MM.1S (cell line): ENCODE measurements at regions not wholly inside any gene's neighbourhood (a gene's known extent, or its start where the extent isn't known, plus 50 kb on each side); places are given as distances from the start of the nearest gene placed in this dataset.

ENCODE experiments used
- DNase-seq: peaks from one replicate; pipeline ENCODE4 v3.0.0-alpha.2; 2015
- H2AFZ ChIP-seq: fragments of 300-600 bp; sonication (generic); 2 replicates; pipeline ENCODE4 v1.6.0; 2016; ENCODE audit warnings: antibody characterized with exemption, low read length
- H3F3A ChIP-seq: fragments of 300-600 bp; sonication (generic); 2 replicates; pipeline ENCODE4 v1.6.1; 2016; ENCODE audit warnings: mild to moderate bottlenecking, antibody characterized with exemption, low read length, moderate library complexity, mixed read lengths; ENCODE audit not compliant: insufficient read depth
- H3K27ac ChIP-seq: fragments of 300-600 bp; sonication (generic); 2 replicates; pipeline ENCODE4 v1.5.1; 2016; ENCODE audit warnings: mild to moderate bottlenecking, low read length
- H3K27me3 ChIP-seq: fragments of 300-600 bp; sonication (generic); replicated peaks from 2 replicates; pipeline ENCODE4 v1.6.0; 2016; ENCODE audit warnings: low read length; ENCODE audit not compliant: insufficient read depth
- H3K36me3 ChIP-seq: fragments of 300-600 bp; sonication (generic); replicated peaks from 2 replicates; pipeline ENCODE4 v1.6.1; 2016; ENCODE audit warnings: mild to moderate bottlenecking, low read length, mixed read lengths; ENCODE audit not compliant: insufficient read depth
- H3K4me1 ChIP-seq: fragments of 300-600 bp; sonication (generic); 2 replicates; pipeline ENCODE4 v1.6.1; 2016; ENCODE audit warnings: low read length, mixed read lengths
- H3K4me2 ChIP-seq: fragments of 300-600 bp; sonication (generic); 2 replicates; pipeline ENCODE4 v1.6.0; 2016; ENCODE audit warnings: low read depth, low read length
- H3K4me3 ChIP-seq: fragments of 300-600 bp; sonication (generic); 2 replicates; pipeline ENCODE4 v1.5.1; 2016; ENCODE audit warnings: low read length, mixed read lengths
- H3K79me2 ChIP-seq: fragments of 300-600 bp; sonication (generic); 2 replicates; pipeline ENCODE4 v1.6.1; 2016; ENCODE audit warnings: mixed run types, low read length, mixed read lengths
- H3K9ac ChIP-seq: fragments of 300-600 bp; sonication (generic); 2 replicates; pipeline ENCODE4 v1.6.1; 2016; ENCODE audit warnings: low read length, mixed read lengths
- H3K9me2 ChIP-seq: fragments of 300-600 bp; sonication (generic); replicated peaks from 2 replicates; pipeline ENCODE4 v1.6.1; 2016; ENCODE audit warnings: mild to moderate bottlenecking, low read length, mixed read lengths; ENCODE audit not compliant: insufficient read depth
- H3K9me3 ChIP-seq: fragments of 300-600 bp; sonication (generic); replicated peaks from 2 replicates; pipeline ENCODE4 v1.6.1; 2016; ENCODE audit warnings: mild to moderate bottlenecking, low read length, mixed read lengths; ENCODE audit not compliant: insufficient read depth
- H4K20me1 ChIP-seq: fragments of 300-600 bp; sonication (generic); 2 replicates; pipeline ENCODE4 v1.6.1; 2016; ENCODE audit warnings: mild to moderate bottlenecking, low read length, moderate library complexity, mixed read lengths; ENCODE audit not compliant: insufficient read depth
- EZH2 ChIP-seq: fragments of 300-600 bp; sonication (generic); optimal IDR thresholded peaks from 2 replicates; pipeline ENCODE3; 2017; ENCODE audit warnings: low read depth, mild to moderate bottlenecking, antibody characterized with exemption, low read length, mixed read lengths
- EZH2phosphoT487 ChIP-seq: fragments of 300-600 bp; sonication (generic); IDR thresholded peaks from 2 replicates; pipeline ENCODE4 v1.6.1; 2018; ENCODE audit warnings: antibody characterized with exemption, low read length
- TF ChIP-seq, protein P1 (sequence below): fragments of 300-600 bp; sonication (generic); IDR thresholded peaks from 2 replicates; pipeline ENCODE4 v1.5.1; 2016; ENCODE audit warnings: antibody characterized with exemption, low read length, mixed read lengths

DNA sequence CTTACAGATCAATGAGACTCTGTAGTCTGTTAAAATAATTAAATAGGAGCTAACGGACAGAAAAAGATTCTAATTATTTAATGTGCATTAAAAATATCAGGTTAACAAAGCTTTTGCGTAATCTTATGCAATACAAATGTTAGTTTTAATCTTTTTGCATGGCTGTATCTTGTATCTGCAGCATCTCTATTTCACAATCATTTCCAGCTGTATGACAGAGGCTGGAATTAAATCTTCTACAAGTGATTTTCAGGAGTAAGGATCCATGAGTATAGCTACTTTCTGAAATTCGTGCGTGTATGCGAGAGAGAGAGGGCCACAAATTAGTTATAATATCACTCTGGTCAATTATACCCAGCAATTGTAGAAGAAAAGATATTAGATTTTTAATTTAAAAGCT, 1446.8 kb downstream of the NCAM2 start:
- Histone ChIP-seq H3K9me3 (no peaks in the 10 kb centered on the region), H3K9me2 (no peaks in the 10 kb centered on the region), H3F3A (no peaks in the 10 kb centered on the region), H3K4me1 (no peaks in the 10 kb centered on the region), H3K9ac (no peak overlapping the region), H3K27me3 (no peaks in the 10 kb centered on the region), H2AFZ (no peak overlapping the region), H3K4me2 (no peak overlapping the region), H3K79me2 (no peaks in the 10 kb centered on the region), H3K36me3 (no peaks in the 10 kb centered on the region), H3K4me3 (no peak overlapping the region), H4K20me1 (no peaks in the 10 kb centered on the region), H3K27ac (no peak overlapping the region)
- TF ChIP-seq, protein P1, sequence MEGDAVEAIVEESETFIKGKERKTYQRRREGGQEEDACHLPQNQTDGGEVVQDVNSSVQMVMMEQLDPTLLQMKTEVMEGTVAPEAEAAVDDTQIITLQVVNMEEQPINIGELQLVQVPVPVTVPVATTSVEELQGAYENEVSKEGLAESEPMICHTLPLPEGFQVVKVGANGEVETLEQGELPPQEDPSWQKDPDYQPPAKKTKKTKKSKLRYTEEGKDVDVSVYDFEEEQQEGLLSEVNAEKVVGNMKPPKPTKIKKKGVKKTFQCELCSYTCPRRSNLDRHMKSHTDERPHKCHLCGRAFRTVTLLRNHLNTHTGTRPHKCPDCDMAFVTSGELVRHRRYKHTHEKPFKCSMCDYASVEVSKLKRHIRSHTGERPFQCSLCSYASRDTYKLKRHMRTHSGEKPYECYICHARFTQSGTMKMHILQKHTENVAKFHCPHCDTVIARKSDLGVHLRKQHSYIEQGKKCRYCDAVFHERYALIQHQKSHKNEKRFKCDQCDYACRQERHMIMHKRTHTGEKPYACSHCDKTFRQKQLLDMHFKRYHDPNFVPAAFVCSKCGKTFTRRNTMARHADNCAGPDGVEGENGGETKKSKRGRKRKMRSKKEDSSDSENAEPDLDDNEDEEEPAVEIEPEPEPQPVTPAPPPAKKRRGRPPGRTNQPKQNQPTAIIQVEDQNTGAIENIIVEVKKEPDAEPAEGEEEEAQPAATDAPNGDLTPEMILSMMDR: no peak
- no peak for TF ChIP-seq EZH2
- DNase-seq: no peak

DNA sequence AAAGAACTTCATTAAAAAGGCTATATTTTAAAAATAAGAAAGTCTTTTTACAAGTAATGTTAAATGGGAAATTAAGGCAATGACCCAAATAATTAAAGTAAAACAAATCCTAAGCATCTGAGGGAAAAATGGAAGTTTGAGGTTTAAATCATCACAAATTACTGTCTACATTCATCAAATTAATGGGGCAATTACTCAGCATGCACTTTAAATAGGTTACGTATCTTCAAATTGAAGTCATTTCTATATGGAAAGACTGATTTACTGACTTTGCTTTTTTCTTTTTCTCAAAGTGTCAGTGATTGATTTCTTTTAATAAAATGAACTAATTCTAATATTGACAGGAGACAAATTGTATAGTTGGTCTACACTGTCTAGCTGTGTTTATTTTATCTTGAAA, 1452.3 kb downstream of the NCAM2 start:
- Histone ChIP-seq H3K4me1 (no peaks in the 10 kb centered on the region), H4K20me1 (no peaks in the 10 kb centered on the region), H3K4me2 (no peak overlapping the region), H3F3A (no peaks in the 10 kb centered on the region), H3K27ac (no peak overlapping the region), H3K79me2 (no peaks in the 10 kb centered on the region), H3K9me3 (no peaks in the 10 kb centered on the region), H3K9me2 (no peaks in the 10 kb centered on the region), H3K27me3 (no peaks in the 10 kb centered on the region), H2AFZ (no peak overlapping the region), H3K36me3 (no peaks in the 10 kb centered on the region), H3K4me3 (no peak overlapping the region), H3K9ac (no peak overlapping the region)
- TF ChIP-seq EZH2 (no peak), EZH2phosphoT487 (no peak)
- TF ChIP-seq, protein P1: no peak
- no peak for DNase-seq

DNA sequence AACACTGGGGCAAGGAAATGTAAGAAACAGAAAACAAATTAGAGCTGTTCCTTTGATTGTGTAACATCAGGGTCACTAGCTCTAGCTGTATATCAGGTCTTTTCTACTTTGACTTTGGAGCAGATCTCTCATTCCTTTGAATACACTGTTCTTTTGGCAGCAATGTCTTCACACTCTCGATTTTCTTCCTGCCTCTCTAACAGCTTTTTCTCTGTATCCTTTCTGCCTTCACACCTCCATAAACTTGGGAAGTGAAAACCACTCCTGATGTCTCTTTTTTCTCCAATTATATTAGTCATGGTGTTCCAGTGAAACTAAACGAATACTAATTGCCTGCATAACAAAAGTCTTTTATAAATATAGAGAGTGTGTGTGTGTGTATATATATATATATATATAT, 1458.0 kb downstream of the NCAM2 start:
- H3K79me2 ChIP-seq: no peaks in the 10 kb centered on the region
- H3K36me3 ChIP-seq: no peaks in the 10 kb centered on the region
- DNase-seq: no peak
- no peak overlapping the region for H3K4me3 ChIP-seq
- no peak overlapping the region for H3K9ac ChIP-seq
- no peak overlapping the region for H3K4me2 ChIP-seq
- H3K9me3 ChIP-seq: no peaks in the 10 kb centered on the region
- TF ChIP-seq EZH2 (no peak), EZH2phosphoT487 (no peak)
- TF ChIP-seq, protein P1: no peak
- no peaks in the 10 kb centered on the region for H3K4me1 ChIP-seq
- no peaks in the 10 kb centered on the region for H3K27me3 ChIP-seq
- no peak overlapping the region for H3K27ac ChIP-seq
- no peaks in the 10 kb centered on the region for H4K20me1 ChIP-seq
- no peaks in the 10 kb centered on the region for H3F3A ChIP-seq
- no peaks in the 10 kb centered on the region for H3K9me2 ChIP-seq
- H2AFZ ChIP-seq: no peak overlapping the region

GRCh38 chr21:22468893-22469292, 1470.7 kb downstream of the NCAM2 start:
- no peaks in the 10 kb centered on the region for H3F3A ChIP-seq
- H3K9me3 ChIP-seq: no peaks in the 10 kb centered on the region
- no peak for DNase-seq
- no peaks in the 10 kb centered on the region for H3K4me1 ChIP-seq
- no peaks in the 10 kb centered on the region for H3K36me3 ChIP-seq
- no peaks in the 10 kb centered on the region for H4K20me1 ChIP-seq
- no peaks in the 10 kb centered on the region for H3K27me3 ChIP-seq
- no peak overlapping the region for H2AFZ ChIP-seq
- no peak overlapping the region for H3K4me3 ChIP-seq
- H3K79me2 ChIP-seq: no peaks in the 10 kb centered on the region
- TF ChIP-seq EZH2 (no peak), EZH2phosphoT487 (no peak)
- TF ChIP-seq, protein P1: no peak
- no peak overlapping the region for H3K9ac ChIP-seq
- no peak overlapping the region for H3K27ac ChIP-seq
- H3K9me2 ChIP-seq: no peaks in the 10 kb centered on the region
- H3K4me2 ChIP-seq: no peak overlapping the region
